Fibroblast of upper back skin (primary cell): ENCODE measurements at regions not wholly inside any gene's neighbourhood (a gene's known extent, or its start where the extent isn't known, plus 50 kb on each side); places are given as distances from the start of the nearest gene placed in this dataset.
"Not testable (repeated sequence)": the region's sequence is repeated elsewhere in the genome, so short reads cannot be mapped to it uniquely, and the experiment has no call there.

ENCODE experiments used
- DNase-seq: peaks from one replicate; pipeline ENCODE4 v3.0.0-alpha.2; 2013

- DNase-seq: not testable (repeated sequence)
These were observed 334.8 kb downstream of the RPIA start for GRCh38 chr2:89026296-89026695.

GRCh38 chr2:89027115-89027514 lies 335.6 kb downstream of the RPIA start:
- not testable (repeated sequence) for DNase-seq

- DNase-seq: not testable (repeated sequence)
These were observed 336.1 kb downstream of the RPIA start for GRCh38 chr2:89027536-89027935.

- DNase-seq: not testable (repeated sequence)
These were observed 337.8 kb downstream of the RPIA start for GRCh38 chr2:89029257-89029656.

GRCh38 chr2:89048138-89049066 lies 356.9 kb downstream of the RPIA start:
- peak; percentile 20 for DNase-seq

GRCh38 chr2:89058616-89059015 lies 367.1 kb downstream of the RPIA start:
- not testable (repeated sequence) for DNase-seq

GRCh38 chr2:89061174-89061573 lies 369.7 kb downstream of the RPIA start:
- not testable (repeated sequence) for DNase-seq

- not testable (repeated sequence) for DNase-seq
These were observed 385.3 kb downstream of the RPIA start for GRCh38 chr2:89076771-89077170.

GRCh38 chr2:89092911-89093310 lies 401.4 kb downstream of the RPIA start:
- not testable (repeated sequence) for DNase-seq

- DNase-seq: not testable (repeated sequence)
These were observed 403.6 kb downstream of the RPIA start for GRCh38 chr2:89095060-89095459.

- not testable (repeated sequence) for DNase-seq
These were observed 411.1 kb downstream of the RPIA start for GRCh38 chr2:89102587-89102986.

GRCh38 chr2:89106369-89107019 lies 415.0 kb downstream of the RPIA start:
- not testable (repeated sequence) for DNase-seq

- DNase-seq: not testable (repeated sequence)
These were observed 421.0 kb downstream of the RPIA start for GRCh38 chr2:89112434-89112833.

GRCh38 chr2:89113286-89113685 lies 421.8 kb downstream of the RPIA start:
- DNase-seq: not testable (repeated sequence)

- not testable (repeated sequence) for DNase-seq
These were observed 438.0 kb downstream of the RPIA start for GRCh38 chr2:89129440-89129839.

- peak; percentile 26 for DNase-seq
These were observed 439.3 kb downstream of the RPIA start for GRCh38 chr2:89130665-89131308.

GRCh38 chr2:89142959-89143358 lies 451.5 kb downstream of the RPIA start:
- DNase-seq: not testable (repeated sequence)

- not testable (repeated sequence) for DNase-seq
These were observed 453.9 kb downstream of the RPIA start for GRCh38 chr2:89145342-89145741.

GRCh38 chr2:89148256-89148655 lies 456.8 kb downstream of the RPIA start:
- not testable (repeated sequence) for DNase-seq

- not testable (repeated sequence) for DNase-seq
These were observed 460.2 kb downstream of the RPIA start for GRCh38 chr2:89151699-89152098.

- DNase-seq: not testable (repeated sequence)
These were observed 461.0 kb downstream of the RPIA start for GRCh38 chr2:89152501-89152900.

- not testable (repeated sequence) for DNase-seq
These were observed 461.7 kb downstream of the RPIA start for GRCh38 chr2:89153210-89153609.

- DNase-seq: not testable (repeated sequence)
These were observed 462.8 kb downstream of the RPIA start for GRCh38 chr2:89154247-89154682.
